ENCODE measurements at regions not wholly inside any gene's neighbourhood (a gene's known extent, or its start where the extent isn't known, plus 50 kb on each side); places are given as distances from the start of the nearest gene placed in this dataset.

DNA sequence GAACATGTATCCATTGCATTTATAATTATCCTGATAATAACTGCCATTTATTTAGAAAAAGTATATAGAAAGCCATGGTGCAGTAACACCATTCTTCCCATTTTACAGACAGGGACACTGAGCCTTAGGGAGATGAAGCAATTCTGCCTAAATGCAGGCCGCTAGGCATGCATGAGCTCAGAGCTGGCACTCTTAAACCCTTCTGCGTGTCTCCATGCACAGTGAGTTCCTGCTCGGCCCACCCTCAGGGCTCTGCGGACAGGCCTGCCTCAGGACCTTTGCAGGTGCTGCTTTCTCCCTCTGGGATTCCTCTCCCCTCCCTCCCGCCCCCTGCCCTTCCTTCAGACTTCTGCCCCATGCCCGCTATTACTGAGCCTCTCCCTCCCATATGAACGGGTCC, 54.3 kb upstream of the WSB1 start:
- ChIA-PET POLR2A (interaction anchor here (0.7 to 1.4 kb wide), 2 partner anchors 54 to 347 kb away, joined by 3 to 7 read pairs; partner anchors contain the start of gene WSB1), CTCF (ENCODE audit: low intra/inter-chr PET ratio) (interaction anchor here (0.6 kb wide), 1 partner anchor 142 kb away, joined by 3 read pairs; no protein-coding TSS in a partner anchor)
- H3K9ac ChIP-seq (ENCODE audit: insufficient read depth in 1 of 2, low read depth in 2 of 2, low read length in 2 of 2), result no peak overlapping the region
- WGBS (ENCODE audit: insufficient coverage, low coverage, missing lambda C conversion rate), result 57% methylated on average over 2 of the region's 7 CpGs
- no peaks in the 10 kb centered on the region for H3K27me3 ChIP-seq (ENCODE audit: control insufficient read depth in 2 of 2, insufficient read depth in 2 of 2, low read length in 2 of 2)
- DNase-seq (ENCODE audit: extremely low read depth in 1 of 4, low spot score in 3 of 4) (no peak), FAIRE-seq (no peak), ATAC-seq (no peak)
- no peaks in the 10 kb centered on the region for H3K36me3 ChIP-seq (ENCODE audit: control insufficient read depth, insufficient read depth, low read length)
- H4K20me1 ChIP-seq (replicated peaks; ENCODE audit: control insufficient read depth, insufficient read depth, low read length), result no peaks in the 10 kb centered on the region
- intact Hi-C loops (cut with micrococcal nuclease) (loop anchor here (5.0 kb wide), 1 partner anchor 518 kb away; no protein-coding TSS in a partner anchor), in situ Hi-C loops (cut with MboI) (loop anchor here (5.0 to 10.0 kb wide), 3 partner anchors 93 to 505 kb away; no protein-coding TSS in a partner anchor)
- H3K27ac ChIP-seq (ENCODE audit: extremely low read depth, low read depth, low read length), result no peak overlapping the region
- BruUV-seq (replicated peaks), result no TSS peak
- H3K4me1 ChIP-seq (replicated peaks in 1 of 2; ENCODE audit: control insufficient read depth in 2 of 2, insufficient read depth in 2 of 2, low read length in 2 of 2), result peaks cover 2 to 6% of the 10 kb centered on the region in 2 experiments; a peak in 4 of 5 replicates
- no peak overlapping the region for H3K4me2 ChIP-seq (ENCODE audit: insufficient read depth, low read length)
- no peak overlapping the region for H2AFZ ChIP-seq (ENCODE audit: low read depth, low read length)
- no peaks in the 10 kb centered on the region for H3K9me3 ChIP-seq (replicated peaks; ENCODE audit: control insufficient read depth, insufficient read depth, low read depth, low read length)
- no peaks in the 10 kb centered on the region for H3K9me1 ChIP-seq (ENCODE audit: control insufficient read depth, insufficient read depth, low read length)
- no peak overlapping the region for H3K4me3 ChIP-seq
- H3K79me2 ChIP-seq (ENCODE audit: control insufficient read depth, insufficient read depth, low read length), result no peaks in the 10 kb centered on the region
- 0 out of 4 replicates have a peak, but pooled peaks of 1 of the 2 experiments have one; percentile 11 for TF ChIP-seq RCOR1 (IDR thresholded peaks at IDR 0.05; ENCODE audit: borderline replicate concordance in 1 of 2, low read depth in 2 of 2, low read length in 2 of 2)
- peak; percentile 45; the same call in 1 of the 2 replicates for TF ChIP-seq BCOR (IDR thresholded peaks at IDR 0.05)
- TF ChIP-seq RBM25 (IDR thresholded peaks at IDR 0.05; ENCODE audit: low read depth, low read length, severe bottlenecking), result peak; percentile 62
- TF ChIP-seq CBX3 (IDR thresholded peaks at IDR 0.05; ENCODE audit: borderline replicate concordance in 1 of 2, low read length in 2 of 2), result no peak
- TF ChIP-seq SMARCA5 (IDR thresholded peaks at IDR 0.05), result peak; percentile 51; the same call in 1 of the 2 replicates
- TF ChIP-seq ZNF408 (CRISPR knock-in tag; IDR thresholded peaks at IDR 0.05; ENCODE audit: low read depth), result no peak

All from K562 (cell line).